Smooth muscle cell (in vitro differentiated cells): ENCODE measurements at regions not wholly inside any gene's neighbourhood (a gene's known extent, or its start where the extent isn't known, plus 50 kb on each side); places are given as distances from the start of the nearest gene placed in this dataset.

Experiments
- DNase-seq: peaks from one replicate; lab custom pipeline; 2025; ENCODE audit not compliant: unreplicated experiment; lab: John Stamatoyannopoulos, UW
- H2AFZ ChIP-seq: fragments of 200-600 bp; sonication (generic); 2 replicates; pipeline ENCODE4 v1.6.0; 2016; ENCODE audit warnings: antibody characterized with exemption, low read depth, mild to moderate bottlenecking
- H3F3A ChIP-seq: fragments of 200-600 bp; sonication (generic); 2 replicates; pipeline ENCODE4 v1.6.0; 2017; ENCODE audit warnings: antibody characterized with exemption, low read depth
- H3K27ac ChIP-seq: fragments of 200-600 bp; sonication (generic); 2 replicates; pipeline ENCODE4 v1.5.1; 2016; ENCODE audit warnings: low read depth, mild to moderate bottlenecking
- H3K27me3 ChIP-seq: fragments of 200-600 bp; sonication (generic); 2 replicates; pipeline ENCODE4 v1.6.1; 2016; ENCODE audit warnings: low read depth, mild to moderate bottlenecking
- H3K36me3 ChIP-seq: fragments of 200-600 bp; sonication (generic); 2 replicates; pipeline ENCODE4 v1.5.1; 2016; ENCODE audit warnings: low read depth
- H3K4me1 ChIP-seq: fragments of 200-600 bp; sonication (generic); 2 replicates; pipeline ENCODE4 v1.5.1; 2016; ENCODE audit warnings: low read depth
- H3K4me2 ChIP-seq: fragments of 200-600 bp; sonication (generic); 2 replicates; pipeline ENCODE4 v1.6.0; 2016; ENCODE audit warnings: mild to moderate bottlenecking
- H3K4me3 ChIP-seq: fragments of 200-600 bp; sonication (generic); 2 replicates; pipeline ENCODE4 v1.5.1; 2016; ENCODE audit warnings: mild to moderate bottlenecking
- H3K79me2 ChIP-seq: fragments of 200-600 bp; sonication (generic); 2 replicates; pipeline ENCODE4 v1.6.0; 2016; ENCODE audit warnings: low read depth, mild to moderate bottlenecking
- H3K9ac ChIP-seq: fragments of 200-600 bp; sonication (generic); 2 replicates; pipeline ENCODE4 v1.6.0; 2016; ENCODE audit warnings: low read depth
- H3K9me3 ChIP-seq: fragments of 200-600 bp; sonication (generic); replicated peaks from 2 replicates; pipeline ENCODE4 v1.5.1; 2016; ENCODE audit warnings: low read depth
- H4K20me1 ChIP-seq: fragments of 200-600 bp; sonication (generic); 2 replicates; pipeline ENCODE4 v1.6.0; 2016; ENCODE audit warnings: low read depth
- CTCF ChIP-seq: fragments of 200-600 bp; sonication (generic); IDR thresholded peaks from 2 replicates; pipeline ENCODE4 v1.5.1; 2017; ENCODE audit warnings: borderline replicate concordance, mild to moderate bottlenecking, antibody characterized with exemption; ENCODE audit not compliant: insufficient read depth, poor library complexity, severe bottlenecking
- WGBS: methylation state at CpG from one replicate; pipeline ENCODE4 v1.1.7; 2016; ENCODE audit warnings: low lambda C conversion rate; 5-methylcytosine and 5-hydroxymethylcytosine counted together

- Histone ChIP-seq H3K27me3 (peaks cover 7% of the 10 kb centered on the region), H2AFZ (no peak overlapping the region), H3K9me3 (no peaks in the 10 kb centered on the region), H3K27ac (no peak overlapping the region), H3F3A (no peaks in the 10 kb centered on the region), H4K20me1 (no peaks in the 10 kb centered on the region), H3K4me2 (no peak overlapping the region), H3K4me3 (no peak overlapping the region), H3K36me3 (no peaks in the 10 kb centered on the region), H3K4me1 (no peaks in the 10 kb centered on the region), H3K79me2 (no peaks in the 10 kb centered on the region), H3K9ac (no peak overlapping the region)
- TF ChIP-seq CTCF, result peak; percentile 80
- DNase-seq, result no peak
- 49% methylated on average over 13 of the region's 13 CpGs for WGBS
Measured at GRCh38 chr16:86016201-86016965, 117.4 kb downstream of the IRF8 start.

- Histone ChIP-seq H3K4me3 (no peak overlapping the region), H2AFZ (no peak overlapping the region), H3K4me2 (no peak overlapping the region), H4K20me1 (no peaks in the 10 kb centered on the region), H3K27ac (no peak overlapping the region), H3K9me3 (no peaks in the 10 kb centered on the region), H3K4me1 (no peaks in the 10 kb centered on the region), H3K9ac (no peak overlapping the region), H3K36me3 (no peaks in the 10 kb centered on the region), H3F3A (no peaks in the 10 kb centered on the region), H3K27me3 (peaks cover 4% of the 10 kb centered on the region), H3K79me2 (no peaks in the 10 kb centered on the region)
- no peak for DNase-seq
- 76% methylated on average over 2 of the region's 2 CpGs for WGBS
- TF ChIP-seq CTCF, result no peak
Measured at GRCh38 chr16:86018071-86018470, 119.1 kb downstream of the IRF8 start.

- Histone ChIP-seq H3K27ac (no peak overlapping the region), H3K4me2 (no peak overlapping the region), H3K4me1 (no peaks in the 10 kb centered on the region), H3K9ac (no peak overlapping the region), H2AFZ (no peak overlapping the region), H4K20me1 (no peaks in the 10 kb centered on the region), H3K79me2 (no peaks in the 10 kb centered on the region), H3K27me3 (peaks cover 4% of the 10 kb centered on the region), H3K4me3 (no peak overlapping the region), H3K9me3 (no peaks in the 10 kb centered on the region), H3K36me3 (no peaks in the 10 kb centered on the region), H3F3A (no peaks in the 10 kb centered on the region)
- 45% methylated on average over 7 of the region's 7 CpGs for WGBS
- TF ChIP-seq CTCF, result no peak
- no peak for DNase-seq
Measured at GRCh38 chr16:86018487-86018886, 119.5 kb downstream of the IRF8 start.

GRCh38 chr16:86018941-86019340 is 120.0 kb downstream of the IRF8 start:
- H4K20me1 ChIP-seq, result no peaks in the 10 kb centered on the region
- 81% methylated on average over 8 of the region's 8 CpGs for WGBS
- no peak overlapping the region for H2AFZ ChIP-seq
- H3K4me3 ChIP-seq, result no peak overlapping the region
- H3K79me2 ChIP-seq, result no peaks in the 10 kb centered on the region
- no peaks in the 10 kb centered on the region for H3F3A ChIP-seq
- H3K36me3 ChIP-seq, result no peaks in the 10 kb centered on the region
- H3K27ac ChIP-seq, result no peak overlapping the region
- peaks cover 4% of the 10 kb centered on the region for H3K27me3 ChIP-seq
- H3K4me1 ChIP-seq, result no peaks in the 10 kb centered on the region
- no peak overlapping the region for H3K9ac ChIP-seq
- peaks cover 4% of the 10 kb centered on the region for H3K9me3 ChIP-seq
- no peak overlapping the region for H3K4me2 ChIP-seq
- no peak for DNase-seq
- no peak for TF ChIP-seq CTCF
